HEK293T (cell line): ENCODE measurements at regions not wholly inside any gene's neighbourhood (a gene's known extent, or its start where the extent isn't known, plus 50 kb on each side); places are given as distances from the start of the nearest gene placed in this dataset.
"Not testable (repeated sequence)": the region's sequence is repeated elsewhere in the genome, so short reads cannot be mapped to it uniquely, and the experiment has no call there.

Experiments
- BHLHE40 ChIP-seq: fragments of 450-650 bp; IDR thresholded peaks from 2 replicates; pipeline ENCODE4 v1.6.1; 2016; ENCODE audit warnings: mild to moderate bottlenecking, moderate library complexity, borderline replicate concordance
- HDGF ChIP-seq: fragments of 450-650 bp; IDR thresholded peaks from 2 replicates; pipeline ENCODE4 v1.6.1; 2017; ENCODE audit warnings: antibody characterized with exemption, borderline replicate concordance

GRCh38 chr9:42534984-42535325 lies 351.5 kb downstream of the SPATA31A6 start:
- TF ChIP-seq BHLHE40, HDGF: not testable (repeated sequence)
